ENCODE measurements at regions not wholly inside any gene's neighbourhood (a gene's known extent, or its start where the extent isn't known, plus 50 kb on each side); places are given as distances from the start of the nearest gene placed in this dataset.
A peak's percentile ranks its signal among the peaks of the same experiment; 100 is the strongest.

DNA sequence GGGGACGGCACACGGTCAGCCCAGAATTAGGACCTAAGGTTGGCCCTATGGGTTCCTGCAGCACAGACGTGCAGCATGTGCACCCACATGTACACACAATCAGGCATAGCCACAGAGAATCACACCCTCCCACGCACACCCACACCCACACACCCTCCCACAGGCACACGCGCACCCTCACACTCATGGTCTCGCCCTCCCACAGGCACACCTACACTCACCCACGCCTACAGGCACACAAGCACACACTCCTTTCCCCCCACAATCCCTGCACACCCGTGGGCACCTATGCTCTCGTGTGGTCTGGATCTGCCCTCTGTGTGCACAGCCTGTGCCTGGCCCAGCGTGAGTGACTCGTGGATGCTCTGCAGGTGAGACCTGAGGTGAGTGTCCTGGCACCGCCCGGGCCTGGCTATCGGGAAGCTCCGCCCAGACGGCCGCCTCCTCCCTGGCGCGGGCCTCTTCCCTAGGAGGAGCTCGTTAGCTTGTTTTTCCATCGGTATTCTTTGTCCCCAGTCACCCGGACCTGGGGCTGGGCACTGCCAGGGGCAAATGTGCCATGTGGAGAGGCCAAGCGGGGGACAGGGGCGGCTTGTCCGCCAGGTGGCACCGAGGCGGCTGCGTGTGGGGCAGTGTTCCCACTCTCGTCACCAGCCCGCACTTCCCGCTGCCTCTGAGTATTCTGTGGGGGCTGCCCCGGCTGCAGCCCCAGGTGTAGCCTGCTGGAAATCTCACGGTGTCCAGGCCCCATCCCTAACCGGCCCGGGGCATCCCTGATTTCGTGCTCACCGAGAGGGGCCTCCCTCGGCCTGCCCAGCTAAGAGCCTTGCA, 110.2 kb upstream of the FAM20C start:
- intact Hi-C loops (cut with DNase I) = no loop called here
- peak in 3 of 10 donors; percentile 8 to 78 (median 47) for DNase-seq

DNA sequence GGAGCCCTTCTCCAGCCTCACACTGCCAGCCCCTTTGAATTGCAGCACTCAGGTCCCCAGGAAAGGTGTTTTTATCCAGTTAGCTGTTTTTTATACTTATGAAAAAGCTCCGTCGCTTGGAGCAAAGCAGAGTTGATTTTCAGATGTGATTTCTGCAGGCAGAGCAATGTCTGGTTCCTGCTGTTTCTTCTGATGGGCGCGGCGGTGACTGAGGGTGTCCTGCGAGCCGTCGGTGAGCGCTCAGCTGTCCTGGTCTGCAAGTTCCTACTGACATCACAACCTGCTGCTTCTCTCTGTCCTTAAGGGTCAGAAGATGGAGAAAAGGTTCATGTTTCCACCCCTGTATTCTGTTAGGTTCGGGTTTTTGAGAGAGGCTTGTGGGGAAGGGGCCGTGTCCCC, 109.6 kb upstream of the FAM20C start:
- intact Hi-C loops (cut with DNase I) = no loop called here
- DNase-seq = peak in 1 of 10 donors; percentile 29

DNA sequence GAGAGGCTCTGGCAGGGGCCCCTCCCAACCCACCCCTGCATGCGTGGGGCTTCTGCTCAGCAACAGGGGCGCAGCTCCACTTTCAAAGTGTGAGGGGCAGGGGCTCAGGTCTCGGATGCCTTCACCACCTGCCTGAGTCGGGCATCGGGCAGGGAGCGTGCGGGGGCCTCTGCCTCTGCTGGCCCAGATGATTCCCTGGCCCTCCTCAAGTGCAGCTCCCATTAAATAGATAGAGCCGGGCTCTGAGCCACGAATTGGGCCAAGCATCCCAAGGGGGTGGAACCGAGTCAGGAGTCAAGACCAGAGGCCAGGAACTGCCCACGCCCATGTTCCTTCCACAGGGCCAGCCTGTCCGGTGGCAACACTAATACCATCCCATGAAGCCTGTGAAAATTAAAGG, 108.9 kb upstream of the FAM20C start:
- intact Hi-C loops (cut with DNase I) = no loop called here
- peak in 3 of 10 donors; percentile 10 to 79 (median 67) for DNase-seq

DNA sequence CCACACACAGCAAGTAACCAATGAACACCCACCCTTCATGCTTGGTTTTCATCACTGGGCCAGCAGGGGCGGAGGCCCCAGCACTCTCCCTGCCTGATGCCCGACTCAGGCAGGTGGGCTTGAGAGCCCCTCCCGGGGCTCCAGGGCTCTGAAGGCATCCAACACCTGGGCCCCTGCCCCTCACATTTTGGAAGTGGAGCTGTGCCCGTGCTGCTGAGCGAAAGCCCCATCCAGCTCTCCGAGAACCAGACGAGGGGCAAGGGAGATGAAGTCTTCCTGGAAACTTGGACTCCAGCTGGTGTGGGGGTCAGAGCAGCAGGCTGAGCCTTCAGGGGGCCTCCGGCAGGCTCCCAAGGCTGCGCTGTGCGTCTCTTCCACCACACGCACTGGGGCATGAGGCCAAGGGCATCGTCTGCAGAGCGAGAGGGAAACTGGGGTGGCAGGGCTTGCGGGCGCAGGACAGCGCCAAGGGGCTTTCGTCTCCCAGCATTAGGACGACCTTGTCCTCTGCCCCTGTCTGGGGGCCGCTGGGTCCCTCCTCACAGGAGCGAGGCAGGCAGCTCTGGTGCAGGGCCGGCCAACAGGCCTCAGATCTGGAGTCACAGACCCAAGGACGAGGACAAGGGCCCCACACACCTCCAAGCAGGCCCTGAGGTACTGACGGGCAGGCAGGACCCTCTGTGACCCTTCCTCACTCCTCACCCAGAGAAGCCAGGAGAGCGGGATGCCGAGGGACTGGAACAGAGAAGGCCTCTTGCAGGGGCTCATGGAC, 108.3 kb upstream of the FAM20C start:
- DNase-seq = peak in 3 of 10 donors; percentile 9 to 82 (median 52)
- intact Hi-C loops (cut with DNase I) = no loop called here

DNA sequence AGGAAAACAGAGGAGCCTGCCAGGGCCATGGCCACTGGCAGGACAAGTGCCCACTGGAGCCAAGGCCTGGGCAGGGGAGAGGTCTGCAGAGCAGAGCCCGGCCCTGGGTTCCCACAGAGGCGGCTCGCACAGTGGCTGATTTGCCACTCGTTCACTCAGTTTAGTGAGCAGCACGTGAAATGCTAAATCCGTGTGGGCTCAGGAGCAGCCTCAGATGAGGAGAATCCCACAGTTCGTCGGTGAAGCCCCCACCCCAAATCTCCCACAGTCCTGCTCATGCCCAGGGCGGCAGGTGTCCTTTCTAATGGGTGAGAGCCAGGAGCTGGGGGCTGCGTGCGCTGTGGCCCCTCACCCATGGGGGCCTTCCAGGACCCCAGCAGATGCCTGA, 107.7 kb upstream of the FAM20C start:
- DNase-seq = peak in 1 of 10 donors; percentile 35
- intact Hi-C loops (cut with DNase I) = no loop called here

DNA sequence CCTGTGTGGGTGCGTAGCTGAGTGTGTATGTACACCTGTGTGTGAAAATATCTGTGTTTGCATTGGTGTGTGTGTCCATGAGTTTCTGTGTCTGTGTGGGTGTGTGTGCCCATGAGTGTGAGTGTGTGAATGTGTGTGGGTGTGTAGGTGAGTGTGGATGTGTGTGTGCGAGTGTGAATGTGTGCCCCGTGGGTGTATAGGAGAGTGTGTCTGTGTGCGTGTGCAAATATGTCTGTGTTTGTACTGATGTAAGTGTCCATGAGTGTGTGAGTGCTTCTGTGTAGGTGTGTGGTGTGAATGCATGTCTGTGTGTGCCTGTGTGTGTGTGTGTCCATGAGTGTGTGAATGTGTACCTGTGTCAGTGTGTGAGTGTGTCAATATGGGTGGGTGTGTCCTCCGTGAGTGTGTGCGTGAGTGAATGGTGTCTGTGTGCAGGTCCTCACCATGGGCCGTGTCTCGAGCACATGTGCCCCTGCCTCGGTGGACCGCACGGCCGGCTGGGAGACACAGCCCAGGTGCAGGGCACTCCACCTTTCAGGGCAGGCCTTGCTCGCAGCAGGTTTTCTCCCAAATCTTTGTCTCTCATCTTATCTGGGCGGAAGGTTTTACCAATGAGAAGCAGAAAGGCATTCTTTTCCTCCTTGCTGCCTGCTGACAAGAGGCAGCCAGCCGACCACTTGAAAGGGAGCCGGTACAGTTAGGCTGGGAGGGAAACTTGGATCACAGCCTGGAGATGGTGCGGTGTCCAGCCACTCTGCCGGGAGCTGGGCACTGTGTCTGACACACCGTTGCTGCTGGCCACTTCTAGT, 107.1 kb upstream of the FAM20C start:
- DNase-seq = peak in 1 of 10 donors; percentile 59

DNA sequence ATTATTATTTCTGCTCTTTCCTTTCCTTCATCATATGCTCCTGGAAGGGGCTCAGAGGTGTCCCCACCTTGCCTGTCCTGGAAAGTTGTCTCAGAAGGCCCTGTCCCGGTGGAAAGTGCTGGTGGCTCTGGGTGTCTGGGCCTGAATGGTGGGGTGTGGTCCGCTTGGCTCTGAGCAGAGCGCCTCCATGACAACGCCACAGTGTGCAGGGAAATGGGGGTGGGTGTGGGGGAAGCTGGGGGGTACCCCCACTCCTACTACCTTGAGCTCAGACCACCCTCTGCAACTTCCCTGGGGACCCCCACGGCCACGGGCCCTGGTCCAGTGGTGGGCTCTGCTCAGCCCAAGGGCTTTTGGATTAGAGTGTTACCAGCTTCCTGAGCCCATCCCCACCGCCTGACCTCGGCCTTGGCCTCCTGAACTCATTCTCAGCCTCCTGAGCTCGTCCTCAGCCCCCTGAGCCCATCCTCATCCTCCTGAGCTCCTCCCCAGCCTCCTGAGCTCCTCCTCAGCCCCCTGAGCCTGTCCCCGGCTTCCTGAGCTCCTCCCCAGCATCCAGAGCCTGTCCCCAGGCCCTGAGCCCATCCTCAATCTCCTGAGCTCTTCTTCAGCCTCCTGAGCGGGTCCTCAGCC, 106.4 kb upstream of the FAM20C start:
- intact Hi-C loops (cut with DNase I) = no loop called here
- DNase-seq = peak in 1 of 10 donors; percentile 60

More for the DNA sequence above, 107.1 kb upstream of the FAM20C start:
- intact Hi-C loops (cut with DNase I) = no loop called here

DNA sequence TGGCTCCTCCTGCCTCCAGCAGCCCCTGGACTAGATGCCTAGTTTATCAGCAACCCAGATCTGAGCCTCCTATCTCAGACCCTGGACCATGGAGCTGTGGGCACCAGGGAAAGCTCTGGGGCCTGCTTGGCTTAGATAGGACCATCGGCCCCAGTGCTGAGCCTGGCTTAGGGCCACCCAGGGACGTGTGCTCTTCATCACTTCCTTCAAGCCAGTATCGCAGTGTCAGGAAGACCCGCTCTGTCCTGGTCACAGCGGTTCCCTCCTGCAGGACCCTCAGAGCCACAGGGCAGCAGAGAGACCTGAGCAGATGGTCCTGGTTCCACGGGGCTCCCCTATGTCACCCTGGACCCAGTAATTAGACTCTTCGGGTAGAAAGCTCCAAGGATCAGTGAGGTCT, 105.7 kb upstream of the FAM20C start:
- peak in 1 of 10 donors; percentile 8 for DNase-seq
- intact Hi-C loops (cut with DNase I) = no loop called here

DNA sequence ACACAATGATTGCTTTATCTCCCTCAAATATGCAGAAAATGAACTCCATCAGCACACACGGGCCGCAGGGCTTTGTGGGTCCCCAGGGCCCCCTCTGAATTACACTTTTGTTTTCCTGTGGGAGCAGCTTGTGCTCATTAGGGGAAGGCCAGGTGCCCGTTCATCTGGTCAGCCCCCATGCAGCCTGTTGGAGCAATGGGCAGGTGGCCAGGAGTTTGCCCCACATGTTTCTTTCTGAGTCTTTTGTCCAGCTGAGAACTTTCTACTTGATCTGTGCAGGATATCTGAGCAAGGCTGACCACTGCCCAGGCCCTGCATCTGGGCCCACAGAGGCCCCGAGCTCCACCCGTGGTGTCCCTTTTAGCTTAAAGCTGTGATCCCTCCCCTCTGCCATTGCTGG, 105.3 kb upstream of the FAM20C start:
- no peak for DNase-seq

DNA sequence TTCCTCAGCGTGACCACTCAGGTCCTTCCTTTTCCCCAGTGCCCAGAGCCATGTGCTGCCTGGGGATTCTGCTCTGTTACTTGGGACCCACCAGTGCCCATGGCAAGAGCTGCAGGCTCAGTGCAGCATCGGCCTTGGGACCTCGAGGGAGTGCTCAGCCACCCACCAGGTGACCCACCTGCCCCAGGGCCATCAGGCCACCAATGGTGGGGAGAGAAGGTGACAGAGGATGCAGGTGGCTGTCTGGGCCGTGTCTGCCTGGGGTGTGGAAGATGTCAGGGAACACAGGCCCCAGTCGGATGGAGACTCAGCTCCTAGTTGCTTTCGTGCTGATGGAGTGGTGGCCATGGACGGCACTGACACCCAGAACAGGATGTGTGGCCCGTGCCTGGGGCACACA, 104.7 kb upstream of the FAM20C start:
- DNase-seq = no peak
- intact Hi-C loops (cut with DNase I) = no loop called here

More for the DNA sequence above, 105.3 kb upstream of the FAM20C start:
- intact Hi-C loops (cut with DNase I) = no loop called here

DNA sequence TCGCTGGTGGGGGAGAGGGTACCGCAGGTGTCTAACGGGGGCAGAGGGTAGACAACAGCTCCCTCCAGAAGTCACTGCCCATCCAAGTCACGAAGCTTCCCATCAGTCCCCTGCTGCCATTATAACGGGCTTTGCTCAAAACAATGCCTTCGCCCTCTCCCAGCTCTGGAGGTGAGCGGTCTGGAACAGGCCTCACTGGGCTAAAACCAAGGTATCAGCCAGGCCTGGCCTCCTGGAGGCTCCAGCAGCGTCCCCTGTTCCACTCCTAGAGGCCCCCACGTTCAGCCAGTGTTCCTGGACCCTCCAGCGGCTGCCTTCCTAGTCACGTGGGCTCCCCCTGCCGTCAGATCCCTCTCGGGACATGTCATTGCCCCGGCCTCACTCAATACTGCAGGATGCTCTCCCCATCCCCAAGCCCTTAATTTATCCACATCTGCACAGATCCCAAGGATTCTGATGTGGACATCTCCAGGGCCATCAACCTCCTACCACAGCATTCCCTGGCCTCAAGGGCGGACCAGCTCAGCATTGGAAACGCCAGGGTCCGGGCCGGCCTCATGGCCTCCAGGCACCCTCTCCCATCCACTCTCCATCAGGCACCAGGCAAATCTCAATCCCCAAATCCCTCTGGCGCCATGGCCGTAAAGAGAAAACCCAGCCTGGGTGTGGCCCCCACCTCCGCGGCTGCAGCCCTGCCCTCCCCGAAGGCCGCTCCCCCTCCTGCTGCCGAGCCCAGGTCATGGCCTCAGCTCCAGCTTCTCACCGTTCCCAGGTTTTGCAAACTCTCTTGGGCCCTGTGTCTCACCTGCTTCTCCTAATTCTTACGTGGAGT, 104.1 kb upstream of the FAM20C start:
- no peak for DNase-seq
- intact Hi-C loops (cut with DNase I) = no loop called here

DNA sequence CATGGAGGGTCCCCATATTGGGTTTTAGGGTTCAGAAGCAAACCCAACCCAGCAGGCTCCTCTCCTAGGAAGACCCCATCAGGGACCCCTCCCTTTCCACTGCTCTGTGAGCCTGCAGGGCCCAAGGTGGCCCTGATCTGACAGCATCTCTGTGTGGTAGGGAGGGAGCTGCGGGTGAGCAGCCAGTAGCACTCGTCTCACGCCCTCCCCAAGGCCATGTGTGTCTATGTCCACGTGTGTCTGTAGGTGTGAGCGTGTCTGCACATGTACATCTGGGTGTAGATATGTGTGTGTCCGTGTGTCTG, 103.5 kb upstream of the FAM20C start:
- intact Hi-C loops (cut with DNase I) = no loop called here
- DNase-seq = no peak

DNA sequence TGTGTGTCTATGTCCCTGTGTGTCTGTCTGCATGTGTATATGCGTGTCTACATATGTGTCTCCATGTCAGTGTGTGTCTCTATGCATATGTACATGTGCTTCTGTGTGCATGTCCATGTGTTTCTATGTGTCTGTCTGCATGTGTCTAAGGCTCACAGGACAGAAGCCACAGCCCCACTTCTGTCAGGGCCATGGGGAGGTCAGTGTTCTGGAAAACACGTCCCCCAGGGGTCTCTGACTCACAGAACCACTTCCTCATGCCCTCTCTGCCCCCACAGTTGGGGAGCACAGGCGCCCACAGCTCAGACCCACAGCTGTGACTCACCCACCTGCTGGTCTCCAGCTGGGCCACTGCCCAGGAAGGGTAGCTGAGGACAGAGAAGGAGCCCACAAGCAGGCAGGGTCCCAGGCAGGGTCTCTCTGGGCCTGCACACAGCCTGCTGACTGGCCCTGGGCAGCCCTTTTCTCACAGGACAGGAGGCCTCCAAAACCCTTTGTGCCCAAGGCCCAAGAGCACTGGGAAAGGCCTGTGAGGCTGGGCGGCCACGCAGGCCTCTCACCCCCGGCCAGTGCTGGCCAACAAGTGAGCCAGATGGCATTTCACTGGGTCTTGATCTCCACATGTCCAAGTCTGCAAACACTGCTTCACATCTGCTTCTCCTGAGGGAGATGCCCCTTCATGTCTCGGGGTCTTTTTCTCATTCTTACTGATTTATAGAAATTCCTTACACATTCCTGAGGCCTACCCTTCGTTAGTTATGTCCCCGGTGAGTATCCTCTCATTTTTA, 102.9 kb upstream of the FAM20C start:
- no peak for DNase-seq
- intact Hi-C loops (cut with DNase I) = no loop called here

DNA sequence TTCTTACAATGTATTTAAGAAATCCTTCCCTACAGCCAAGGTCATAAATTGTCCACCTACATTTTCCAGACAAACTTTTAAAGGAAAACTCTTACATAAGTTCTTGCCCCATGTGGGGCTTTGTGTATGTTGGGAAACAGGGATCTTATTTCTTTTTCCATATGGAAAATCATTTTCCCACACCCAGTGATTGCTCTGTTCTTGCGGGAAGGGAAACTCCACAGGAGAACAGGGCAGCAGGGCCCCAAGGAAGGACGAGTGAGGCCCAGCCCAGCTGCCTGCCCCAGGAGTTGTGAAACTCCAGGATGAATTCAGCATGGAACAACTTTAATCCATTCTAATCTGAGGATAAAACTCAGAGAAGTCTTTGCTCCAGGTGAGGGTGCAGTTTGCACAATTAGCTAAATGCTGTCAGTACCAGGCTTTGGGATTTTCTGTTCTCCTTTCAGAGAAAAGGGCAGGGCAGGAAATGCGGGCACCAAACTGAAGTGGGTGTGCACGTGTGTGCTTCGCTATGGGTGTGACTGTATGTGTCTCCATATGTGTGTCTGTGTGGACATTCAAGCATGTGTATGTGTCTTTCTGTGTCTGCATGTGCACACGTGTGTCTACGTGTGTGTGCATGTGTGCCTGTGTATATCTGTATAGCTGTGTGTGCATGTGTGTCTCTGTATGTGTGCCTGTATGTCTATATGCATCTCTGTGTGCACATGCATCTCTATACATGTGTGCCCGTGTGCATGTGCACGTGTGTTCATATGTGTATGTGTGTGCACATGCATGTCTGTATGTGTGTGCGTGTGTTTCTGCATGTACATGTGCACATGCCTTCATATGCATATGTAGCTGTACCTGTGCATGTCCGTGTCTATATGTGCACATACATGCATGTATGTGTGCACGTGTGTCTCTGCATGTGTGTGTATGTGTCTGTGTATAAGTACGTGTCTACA, 102.0 kb upstream of the FAM20C start:
- intact Hi-C loops (cut with DNase I) = no loop called here
- no peak for DNase-seq

DNA sequence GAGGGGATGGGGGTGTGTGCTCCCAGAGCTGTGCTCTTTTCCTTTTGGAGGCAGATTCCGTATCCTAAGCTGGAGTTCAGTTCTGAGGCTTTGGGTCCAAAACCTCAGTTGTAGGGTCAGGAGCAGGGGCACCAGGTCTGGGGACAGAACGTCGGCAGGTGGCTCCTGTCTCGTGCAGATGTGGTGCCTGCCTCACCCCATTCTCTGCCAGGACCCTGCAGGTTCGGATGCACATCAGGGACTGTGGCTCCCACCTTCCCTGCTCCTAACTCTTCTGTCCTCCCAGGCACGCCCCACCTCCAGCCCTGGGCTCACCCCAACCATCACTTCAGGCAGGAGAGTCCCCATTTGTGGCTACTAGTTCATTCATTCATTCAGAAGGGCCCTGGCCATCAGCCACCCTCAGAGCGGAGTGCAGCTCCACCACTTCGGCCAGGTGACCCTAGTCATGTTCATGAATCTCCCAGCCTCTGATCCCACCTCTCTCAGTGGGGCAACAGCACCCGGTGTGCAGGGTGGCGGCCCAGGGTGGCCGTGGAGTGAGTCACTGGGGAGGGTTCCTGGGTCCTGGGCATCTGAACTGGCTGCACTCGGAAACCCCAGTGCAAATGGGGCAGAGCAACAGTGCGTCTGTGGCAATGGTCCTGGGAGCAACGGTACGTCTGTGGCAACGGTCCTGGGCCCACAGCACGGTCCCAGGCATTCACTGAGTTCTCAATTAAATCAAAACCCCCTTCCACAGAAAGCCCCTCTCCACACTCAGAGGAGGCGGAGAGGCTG, 100.8 kb upstream of the FAM20C start:
- DNase-seq = no peak
- intact Hi-C loops (cut with DNase I) = no loop called here

DNA sequence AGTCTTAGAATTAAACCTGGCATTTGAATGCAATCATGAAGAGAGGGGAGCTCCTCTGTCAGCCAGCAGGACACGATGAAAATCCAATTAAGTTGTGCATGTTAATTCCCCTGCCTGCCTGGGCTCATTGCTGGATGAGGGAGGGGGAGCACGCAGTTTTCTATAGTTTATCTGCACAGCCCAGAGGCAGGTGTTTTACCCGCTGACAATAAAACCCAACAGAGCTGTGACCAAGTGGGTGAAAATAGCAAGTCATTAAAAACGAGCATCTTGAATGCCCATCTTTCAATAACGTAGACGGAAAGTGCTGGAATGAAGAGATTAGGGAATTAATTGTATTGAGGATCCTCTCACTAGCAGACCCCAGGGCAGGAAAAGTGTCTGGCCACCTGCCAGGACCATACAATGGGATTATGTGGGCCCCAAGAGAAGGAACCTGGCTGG, 100.1 kb upstream of the FAM20C start:
- DNase-seq = no peak

More for the DNA sequence above, 100.1 kb upstream of the FAM20C start:
- intact Hi-C loops (cut with DNase I) = no loop called here
